A549 (cell line): ENCODE measurements at regions not wholly inside any gene's neighbourhood (a gene's known extent, or its start where the extent isn't known, plus 50 kb on each side); places are given as distances from the start of the nearest gene placed in this dataset.

Experiments
- ATAC-seq, 2 experiments: fragments of 200-7000 bp in 1 of 2; fragments of >200 bp in 1 of 2; cut with Nextera tagmentation in 1 of 2; cut with Tn5 transposase in 1 of 2; 3 replicates each; pipeline versions ENCODE4 v1.8.0 to v1.9.1; 2018 to 2020; ENCODE audit warnings: mild to moderate bottlenecking in 1 of 2, moderate library complexity in 1 of 2
- CTCF ChIA-PET: fragments of 300-600 bp; sonication (Branson Sonifier 250); formaldehyde crosslinking; extraction: SDS; loops from one replicate; lab custom pipeline; 2021; ENCODE audit warnings: antibody characterized with exemption, inconsistent platforms; lab: Yijun Ruan, JAX
- POLR2A ChIA-PET: fragments of 350-600 bp; formaldehyde crosslinking; extraction: SDS; loops from one replicate; lab custom pipeline; 2021; ENCODE audit warnings: antibody characterized with exemption, inconsistent platforms; lab: Yijun Ruan, JAX
- DNase-seq, 2 experiments: peaks; one replicate each; pipeline versions ENCODE4 v3.0.0 to v3.0.0-alpha.2; 2011 to 2016; ENCODE audit warnings: low read depth in 1 of 2, low spot score in 1 of 2
- FAIRE-seq: peaks from 2 replicates; lab custom pipeline; 2011; peaks lifted over from hg19 to GRCh38; lab: Jason Lieb, UNC
- H3K27ac ChIP-seq, 2 experiments: fragments of >200 bp; sonication (Bioruptor Twin); formaldehyde crosslinking; 3 replicates each; pipeline ENCODE4 v1.5.1; 2016 to 2017
- H3K4me1 ChIP-seq: fragments of >200 bp; sonication (Bioruptor Twin); formaldehyde crosslinking; 3 replicates; pipeline ENCODE4 v1.6.1; 2016
- H3K4me2 ChIP-seq: fragments of >200 bp; sonication (Bioruptor Twin); formaldehyde crosslinking; 3 replicates; pipeline ENCODE4 v1.6.1; 2016
- H3K4me3 ChIP-seq: fragments of >200 bp; sonication (Bioruptor Twin); formaldehyde crosslinking; 3 replicates; pipeline ENCODE4 v1.5.1; 2016
- H3K9me3 ChIP-seq: fragments of >200 bp; sonication (Bioruptor Twin); formaldehyde crosslinking; 3 replicates; pipeline ENCODE4 v1.6.1; 2016
- BHLHE40 ChIP-seq: IDR thresholded peaks from 2 replicates; pipeline ENCODE4 v1.6.1; 2012; ENCODE audit warnings: low read depth, low read length, inconsistent platforms
- CBX8 ChIP-seq: fragments of 200-600 bp; sonication (generic); IDR thresholded peaks from 2 replicates; pipeline ENCODE4 v1.6.1; 2016
- CEBPB ChIP-seq, 2 experiments: fragments of >200 bp in 1 of 2; sonication (Bioruptor Twin) in 1 of 2; formaldehyde crosslinking in 1 of 2; IDR thresholded peaks; 2 replicates each; pipeline ENCODE4 v1.6.1; 2012 to 2016
- CHD2 ChIP-seq: fragments of 150-350 bp; IDR thresholded peaks from 2 replicates; pipeline ENCODE4 v1.6.1; 2014; ENCODE audit warnings: low read length; ENCODE audit not compliant: partially characterized antibody
- EHF ChIP-seq: fragments of 250-450 bp; sonication (Bioruptor Pico); IDR thresholded peaks from 2 replicates; pipeline ENCODE4 v1.5.0; 2020; ENCODE audit warnings: mild to moderate bottlenecking
- EHMT2 ChIP-seq: fragments of 200-600 bp; sonication (generic); IDR thresholded peaks from 2 replicates; pipeline ENCODE4 v1.6.1; 2016; ENCODE audit warnings: antibody characterized with exemption, low read depth, mild to moderate bottlenecking, moderate library complexity
- FOXS1 ChIP-seq: fragments of 250-450 bp; sonication (Bioruptor Pico); IDR thresholded peaks from 2 replicates; pipeline ENCODE4 v1.5.0; 2020; ENCODE audit warnings: mild to moderate bottlenecking, moderate library complexity
- KDM1A ChIP-seq: fragments of 200-600 bp; sonication (generic); IDR thresholded peaks from 2 replicates; pipeline ENCODE4 v1.6.1; 2016; ENCODE audit warnings: low read depth, mild to moderate bottlenecking
- MAZ ChIP-seq: fragments of 150-350 bp; IDR thresholded peaks from 2 replicates; pipeline ENCODE4 v1.6.1; 2014; ENCODE audit warnings: antibody characterized with exemption, low read depth, low read length, borderline replicate concordance
- MYC ChIP-seq: IDR thresholded peaks from 2 replicates; pipeline ENCODE4 v1.6.1; 2012; ENCODE audit warnings: mild to moderate bottlenecking, inconsistent platforms, low read length, improper control_type of control experiment, borderline replicate concordance
- POLR2A ChIP-seq: IDR thresholded peaks from 2 replicates; pipeline ENCODE4 v1.6.1; 2012; ENCODE audit warnings: mild to moderate bottlenecking, low read length
- RAD21 ChIP-seq, 2 experiments: fragments of >200 bp in 1 of 2; sonication (Bioruptor Twin) in 1 of 2; formaldehyde crosslinking in 1 of 2; IDR thresholded peaks in 1 of 2; conservative IDR thresholded peaks in 1 of 2; 2 replicates in 1 of 2; 3 replicates in 1 of 2; pipeline ENCODE4 v1.6.1; 2012 to 2018; ENCODE audit warnings: inconsistent platforms in 1 of 2
- RCOR1 ChIP-seq: fragments of 150-350 bp; IDR thresholded peaks from 2 replicates; pipeline ENCODE4 v1.6.1; 2014; ENCODE audit warnings: antibody characterized with exemption, low read length, low read depth
- RFX5 ChIP-seq: fragments of 450-650 bp; IDR thresholded peaks from 2 replicates; pipeline ENCODE4 v1.7.1; 2014; ENCODE audit warnings: antibody characterized with exemption, mild to moderate bottlenecking, moderate library complexity
- ZC3H11A ChIP-seq: fragments of 450-650 bp; IDR thresholded peaks from 2 replicates; pipeline ENCODE4 v1.6.1; 2014; ENCODE audit warnings: antibody characterized with exemption, mild to moderate bottlenecking
- WGBS: methylation state at CpG from one replicate; pipeline ENCODE4 v1.1.6; 2017; ENCODE audit errors: missing lambda C conversion rate; 5-methylcytosine and 5-hydroxymethylcytosine counted together
- TF ChIP-seq, protein P1 (sequence below): fragments of 150-350 bp; IDR thresholded peaks from 2 replicates; pipeline ENCODE4 v1.6.1; 2014; ENCODE audit warnings: low read depth, mild to moderate bottlenecking, low read length
- TF ChIP-seq, protein P2 (sequence below): fragments of 200-600 bp; sonication (generic); IDR thresholded peaks from 2 replicates; pipeline ENCODE4 v1.6.1; 2016; ENCODE audit warnings: antibody characterized with exemption, mild to moderate bottlenecking, moderate library complexity
- TF ChIP-seq, protein P3 (sequence below): fragments of 250-450 bp; sonication (Bioruptor Pico); IDR thresholded peaks from 2 replicates; pipeline ENCODE4 v1.5.0; 2021; ENCODE audit warnings: mild to moderate bottlenecking, moderate library complexity, borderline replicate concordance
- TF ChIP-seq, protein P4 (sequence below): fragments of >200 bp; sonication (Bioruptor Twin); formaldehyde crosslinking; IDR thresholded peaks from 2 replicates; pipeline ENCODE4 v1.6.1; 2016
- TF ChIP-seq, protein P5 (sequence below): fragments of 250-450 bp; sonication (Bioruptor Pico); IDR thresholded peaks from 2 replicates; pipeline ENCODE4 v1.5.0; 2020; ENCODE audit warnings: low read depth, mild to moderate bottlenecking, moderate library complexity

DNA sequence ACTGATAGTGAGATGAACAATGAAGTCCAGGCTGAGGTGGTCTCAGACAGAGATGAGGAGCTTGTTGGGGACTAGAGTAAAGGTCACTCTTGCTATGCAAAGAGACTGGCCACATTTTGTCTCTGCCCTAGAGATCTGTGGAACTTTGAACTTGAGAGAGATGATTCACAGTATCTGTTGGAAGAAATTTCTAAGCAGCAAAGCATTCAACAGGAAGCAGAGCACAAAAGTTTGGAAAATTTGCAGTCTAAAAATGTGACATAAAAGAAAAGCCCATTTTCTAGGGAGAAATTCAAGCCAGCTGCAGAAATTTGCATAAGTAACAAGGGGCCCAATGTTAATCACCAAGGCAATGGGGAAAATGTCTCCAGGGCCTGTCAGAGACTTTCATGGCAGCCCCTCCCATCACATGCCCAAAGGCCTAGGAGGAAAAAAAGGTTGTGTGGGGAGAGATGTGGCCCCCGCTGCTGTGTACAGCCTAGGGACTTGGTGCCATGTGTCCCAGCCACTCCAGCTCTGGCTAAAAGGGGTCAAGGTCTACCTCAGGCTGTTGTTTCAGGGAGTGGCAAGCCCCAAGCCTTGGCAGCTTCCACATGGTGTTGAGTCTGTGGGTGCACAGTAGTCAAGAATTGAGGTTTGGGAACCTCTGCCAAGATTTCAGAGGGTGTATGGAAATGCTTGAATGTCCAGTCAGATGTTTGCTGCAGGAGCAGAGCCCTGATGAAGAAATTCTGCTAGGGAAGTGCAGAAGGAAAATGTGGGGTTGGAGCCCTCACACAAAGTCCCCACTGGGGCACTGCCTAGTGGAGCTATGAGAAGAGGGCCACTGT is 262.8 kb downstream of the DKK2 start:
- FAIRE-seq = no peak
- no peak for TF ChIP-seq RFX5
- TF ChIP-seq POLR2A = no peak
- no peak for TF ChIP-seq MAZ
- TF ChIP-seq, protein P1, sequence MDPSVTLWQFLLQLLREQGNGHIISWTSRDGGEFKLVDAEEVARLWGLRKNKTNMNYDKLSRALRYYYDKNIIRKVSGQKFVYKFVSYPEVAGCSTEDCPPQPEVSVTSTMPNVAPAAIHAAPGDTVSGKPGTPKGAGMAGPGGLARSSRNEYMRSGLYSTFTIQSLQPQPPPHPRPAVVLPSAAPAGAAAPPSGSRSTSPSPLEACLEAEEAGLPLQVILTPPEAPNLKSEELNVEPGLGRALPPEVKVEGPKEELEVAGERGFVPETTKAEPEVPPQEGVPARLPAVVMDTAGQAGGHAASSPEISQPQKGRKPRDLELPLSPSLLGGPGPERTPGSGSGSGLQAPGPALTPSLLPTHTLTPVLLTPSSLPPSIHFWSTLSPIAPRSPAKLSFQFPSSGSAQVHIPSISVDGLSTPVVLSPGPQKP = no peak
- no peak for TF ChIP-seq CEBPB (IDR thresholded peaks at IDR 0.05)
- TF ChIP-seq ZC3H11A = no peak
- no peak for TF ChIP-seq RAD21 (conservative IDR thresholded peaks at IDR 0.05 in 1 of 2, IDR thresholded peaks at IDR 0.05 in 1 of 2)
- no peak for TF ChIP-seq MYC
- TF ChIP-seq FOXS1 (CRISPR knock-in tag) = no peak
- TF ChIP-seq CBX8 = no peak
- TF ChIP-seq, protein P2, sequence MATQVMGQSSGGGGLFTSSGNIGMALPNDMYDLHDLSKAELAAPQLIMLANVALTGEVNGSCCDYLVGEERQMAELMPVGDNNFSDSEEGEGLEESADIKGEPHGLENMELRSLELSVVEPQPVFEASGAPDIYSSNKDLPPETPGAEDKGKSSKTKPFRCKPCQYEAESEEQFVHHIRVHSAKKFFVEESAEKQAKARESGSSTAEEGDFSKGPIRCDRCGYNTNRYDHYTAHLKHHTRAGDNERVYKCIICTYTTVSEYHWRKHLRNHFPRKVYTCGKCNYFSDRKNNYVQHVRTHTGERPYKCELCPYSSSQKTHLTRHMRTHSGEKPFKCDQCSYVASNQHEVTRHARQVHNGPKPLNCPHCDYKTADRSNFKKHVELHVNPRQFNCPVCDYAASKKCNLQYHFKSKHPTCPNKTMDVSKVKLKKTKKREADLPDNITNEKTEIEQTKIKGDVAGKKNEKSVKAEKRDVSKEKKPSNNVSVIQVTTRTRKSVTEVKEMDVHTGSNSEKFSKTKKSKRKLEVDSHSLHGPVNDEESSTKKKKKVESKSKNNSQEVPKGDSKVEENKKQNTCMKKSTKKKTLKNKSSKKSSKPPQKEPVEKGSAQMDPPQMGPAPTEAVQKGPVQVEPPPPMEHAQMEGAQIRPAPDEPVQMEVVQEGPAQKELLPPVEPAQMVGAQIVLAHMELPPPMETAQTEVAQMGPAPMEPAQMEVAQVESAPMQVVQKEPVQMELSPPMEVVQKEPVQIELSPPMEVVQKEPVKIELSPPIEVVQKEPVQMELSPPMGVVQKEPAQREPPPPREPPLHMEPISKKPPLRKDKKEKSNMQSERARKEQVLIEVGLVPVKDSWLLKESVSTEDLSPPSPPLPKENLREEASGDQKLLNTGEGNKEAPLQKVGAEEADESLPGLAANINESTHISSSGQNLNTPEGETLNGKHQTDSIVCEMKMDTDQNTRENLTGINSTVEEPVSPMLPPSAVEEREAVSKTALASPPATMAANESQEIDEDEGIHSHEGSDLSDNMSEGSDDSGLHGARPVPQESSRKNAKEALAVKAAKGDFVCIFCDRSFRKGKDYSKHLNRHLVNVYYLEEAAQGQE = no peak
- TF ChIP-seq, protein P3, sequence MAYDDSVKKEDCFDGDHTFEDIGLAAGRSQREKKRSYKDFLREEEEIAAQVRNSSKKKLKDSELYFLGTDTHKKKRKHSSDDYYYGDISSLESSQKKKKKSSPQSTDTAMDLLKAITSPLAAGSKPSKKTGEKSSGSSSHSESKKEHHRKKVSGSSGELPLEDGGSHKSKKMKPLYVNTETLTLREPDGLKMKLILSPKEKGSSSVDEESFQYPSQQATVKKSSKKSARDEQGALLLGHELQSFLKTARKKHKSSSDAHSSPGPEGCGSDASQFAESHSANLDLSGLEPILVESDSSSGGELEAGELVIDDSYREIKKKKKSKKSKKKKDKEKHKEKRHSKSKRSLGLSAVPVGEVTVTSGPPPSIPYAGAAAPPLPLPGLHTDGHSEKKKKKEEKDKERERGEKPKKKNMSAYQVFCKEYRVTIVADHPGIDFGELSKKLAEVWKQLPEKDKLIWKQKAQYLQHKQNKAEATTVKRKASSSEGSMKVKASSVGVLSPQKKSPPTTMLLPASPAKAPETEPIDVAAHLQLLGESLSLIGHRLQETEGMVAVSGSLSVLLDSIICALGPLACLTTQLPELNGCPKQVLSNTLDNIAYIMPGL (CRISPR knock-in tag) = no peak
- TF ChIP-seq, protein P4, sequence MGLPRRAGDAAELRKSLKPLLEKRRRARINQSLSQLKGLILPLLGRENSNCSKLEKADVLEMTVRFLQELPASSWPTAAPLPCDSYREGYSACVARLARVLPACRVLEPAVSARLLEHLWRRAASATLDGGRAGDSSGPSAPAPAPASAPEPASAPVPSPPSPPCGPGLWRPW = no peak
- TF ChIP-seq EHF (CRISPR knock-in tag) = no peak
- TF ChIP-seq, protein P5, sequence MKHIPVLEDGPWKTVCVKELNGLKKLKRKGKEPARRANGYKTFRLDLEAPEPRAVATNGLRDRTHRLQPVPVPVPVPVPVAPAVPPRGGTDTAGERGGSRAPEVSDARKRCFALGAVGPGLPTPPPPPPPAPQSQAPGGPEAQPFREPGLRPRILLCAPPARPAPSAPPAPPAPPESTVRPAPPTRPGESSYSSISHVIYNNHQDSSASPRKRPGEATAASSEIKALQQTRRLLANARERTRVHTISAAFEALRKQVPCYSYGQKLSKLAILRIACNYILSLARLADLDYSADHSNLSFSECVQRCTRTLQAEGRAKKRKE = no peak
- TF ChIP-seq KDM1A = no peak
- TF ChIP-seq CHD2 = no peak
- no peak for TF ChIP-seq EHMT2
- no peak for TF ChIP-seq BHLHE40
- no peak for TF ChIP-seq RCOR1
- TF ChIP-seq, all 56 proteins: peak for 0
- Histone ChIP-seq H3K4me3 (no peak overlapping the region), H3K4me2 (no peak overlapping the region), H3K9me3 (no peaks in the 10 kb centered on the region), H3K4me1 (no peaks in the 10 kb centered on the region), H3K27ac (no peak overlapping the region)
- ATAC-seq = no peak
- ChIA-PET POLR2A (no interaction called here), CTCF (no interaction called here)
- WGBS = 40% methylated on average over 1 of the region's 1 CpG
- no peak for DNase-seq
